A673 (cell line): ENCODE measurements at regions not wholly inside any gene's neighbourhood (a gene's known extent, or its start where the extent isn't known, plus 50 kb on each side); places are given as distances from the start of the nearest gene placed in this dataset.

ENCODE experiments used
- BruUV-seq: library from RNA; stranded (reverse); fragments of 400-500 nt; replicated peaks from 2 replicates; lab custom pipeline; 2021; lab: Mats Ljungman, UMichigan
- CTCF ChIA-PET: fragments of 300-600 bp; sonication (Branson Sonifier 250); formaldehyde crosslinking; loops from one replicate; lab custom pipeline; 2022; ENCODE audit warnings: antibody characterized with exemption; lab: Charles Lee
- POLR2A ChIA-PET: fragments of 300-600 bp; sonication (Branson Sonifier 250); formaldehyde crosslinking; loops from one replicate; lab custom pipeline; 2022; ENCODE audit warnings: antibody characterized with exemption; ENCODE audit not compliant: low non-redundant PET; lab: Charles Lee
- DNase-seq: peaks from one replicate; pipeline ENCODE4 v3.0.0-alpha.2; 2015; ENCODE audit warnings: low spot score
- H3K27ac ChIP-seq: fragments of 200-600 bp; sonication (generic); 2 replicates; pipeline ENCODE4 v1.5.1; 2016; ENCODE audit warnings: mixed run types, low read depth, mild to moderate bottlenecking, mixed read lengths, antibody characterized with exemption, low read length; ENCODE audit not compliant: poor library complexity, severe bottlenecking
- H3K27me3 ChIP-seq: fragments of 200-600 bp; sonication (generic); replicated peaks from 2 replicates; pipeline ENCODE4 v1.6.1; 2017; ENCODE audit warnings: mixed run types, low read depth, mild to moderate bottlenecking, mixed read lengths, antibody characterized with exemption, low read length; ENCODE audit not compliant: insufficient read depth, poor library complexity
- H3K36me3 ChIP-seq: fragments of 200-600 bp; sonication (generic); 2 replicates; pipeline ENCODE4 v1.6.1; 2016; ENCODE audit warnings: mixed run types, mild to moderate bottlenecking, mixed read lengths, antibody characterized with exemption, low read length; ENCODE audit not compliant: insufficient read depth, poor library complexity, severe bottlenecking
- H3K4me1 ChIP-seq: fragments of 200-600 bp; sonication (generic); 2 replicates; pipeline ENCODE4 v1.6.1; 2017; ENCODE audit warnings: mixed run types, mild to moderate bottlenecking, mixed read lengths, antibody characterized with exemption, low read length; ENCODE audit not compliant: insufficient read depth, poor library complexity, severe bottlenecking
- H3K4me3 ChIP-seq: fragments of 200-600 bp; sonication (generic); 2 replicates; pipeline ENCODE4 v1.5.1; 2016; ENCODE audit warnings: low read depth, mixed run types, mild to moderate bottlenecking, mixed read lengths, low read length; ENCODE audit not compliant: poor library complexity, severe bottlenecking
- H3K9me3 ChIP-seq: fragments of 200-600 bp; sonication (generic); 2 replicates; pipeline ENCODE4 v1.6.1; 2016; ENCODE audit warnings: mixed run types, low read depth, mild to moderate bottlenecking, mixed read lengths, antibody characterized with exemption, low read length; ENCODE audit not compliant: poor library complexity, severe bottlenecking
- CTCF ChIP-seq: fragments of 300-800, 200-600 bp; sonication (generic); conservative IDR thresholded peaks from 2 replicates; pipeline ENCODE4 v1.5.1; 2017; ENCODE audit warnings: low read depth, mild to moderate bottlenecking, antibody characterized with exemption, low read length, moderate library complexity, mixed read lengths
- EZH2 ChIP-seq: fragments of 200-600 bp; sonication (generic); IDR thresholded peaks from 2 replicates; pipeline ENCODE4 v1.6.1; 2017; ENCODE audit warnings: borderline replicate concordance, low read depth, mild to moderate bottlenecking, mixed read lengths, antibody characterized with exemption, low read length; ENCODE audit not compliant: poor library complexity, severe bottlenecking
- intact Hi-C: fragments of 100-400 bp; cut with micrococcal nuclease; formaldehyde crosslinking; loops from one replicate; pipeline ENCODE4 v1.10.0; 2022; ENCODE audit not compliant: unreplicated experiment

GRCh38 chr11:134889832-134890231, 477.8 kb upstream of the B3GAT1 start:
- TF ChIP-seq CTCF (no peak), EZH2 (no peak)
- CTCF ChIA-PET = no interaction called here
- Histone ChIP-seq H3K4me1 (no peaks in the 10 kb centered on the region), H3K9me3 (no peaks in the 10 kb centered on the region), H3K27me3 (no peaks in the 10 kb centered on the region), H3K4me3 (no peak overlapping the region), H3K36me3 (no peaks in the 10 kb centered on the region), H3K27ac (no peak overlapping the region)
- POLR2A ChIA-PET = no interaction called here
- DNase-seq = no peak
- BruUV-seq = no TSS peak
- intact Hi-C loops = no loop called here

DNA sequence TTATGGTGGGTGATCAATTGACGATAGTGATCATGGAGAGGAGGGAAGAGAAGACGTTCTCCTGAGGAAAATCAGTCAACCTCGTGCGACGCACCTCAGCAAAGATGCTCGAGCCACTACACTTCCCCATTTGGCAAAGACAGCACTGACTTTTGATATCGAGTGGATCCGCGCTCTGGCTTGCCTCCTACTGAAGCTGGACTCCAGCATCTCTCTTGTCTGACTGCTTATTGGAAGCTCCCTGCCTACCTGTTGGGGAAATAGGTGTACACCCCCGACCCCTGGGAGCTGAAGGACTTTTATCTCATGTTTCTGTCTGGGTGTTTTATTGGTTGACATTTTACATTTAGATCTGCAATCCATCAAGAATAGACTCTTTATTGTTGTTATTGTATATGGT, 476.8 kb upstream of the B3GAT1 start:
- BruUV-seq = no TSS peak
- ChIA-PET POLR2A (no interaction called here), CTCF (no interaction called here)
- H3K36me3 ChIP-seq = no peaks in the 10 kb centered on the region
- no peaks in the 10 kb centered on the region for H3K27me3 ChIP-seq
- no peaks in the 10 kb centered on the region for H3K9me3 ChIP-seq
- no peak overlapping the region for H3K27ac ChIP-seq
- no peak for TF ChIP-seq CTCF
- H3K4me1 ChIP-seq = no peaks in the 10 kb centered on the region
- no peak overlapping the region for H3K4me3 ChIP-seq
- intact Hi-C loops = no loop called here
- DNase-seq = no peak

GRCh38 chr11:134887896-134888295, 475.9 kb upstream of the B3GAT1 start:
- intact Hi-C loops = no loop called here

More at GRCh38 chr11:134887896-134888295, 475.9 kb upstream of the B3GAT1 start:
- ChIA-PET POLR2A (no interaction called here), CTCF (no interaction called here)
- Histone ChIP-seq H3K36me3 (no peaks in the 10 kb centered on the region), H3K4me3 (no peak overlapping the region), H3K4me1 (no peaks in the 10 kb centered on the region), H3K27me3 (no peaks in the 10 kb centered on the region), H3K9me3 (no peaks in the 10 kb centered on the region), H3K27ac (no peak overlapping the region)
- BruUV-seq = no TSS peak
- no peak for DNase-seq
- TF ChIP-seq CTCF (no peak), EZH2 (no peak)
